Ammon's horn (tissue), 1 donor: ENCODE measurements at regions not wholly inside any gene's neighbourhood (a gene's known extent, or its start where the extent isn't known, plus 50 kb on each side); places are given as distances from the start of the nearest gene placed in this dataset.
A peak's percentile ranks its signal among the peaks of the same experiment; 100 is the strongest.

Experiments
- DNase-seq: peaks from one replicate; pipeline ENCODE4 v3.0.0-alpha.2; 2016; ENCODE audit warnings: low spot score

GRCh38 chr12:18207266-18207665, 54.1 kb upstream of the PIK3C2G start:
- no peak for DNase-seq

- DNase-seq = no peak
Measured at GRCh38 chr12:18206198-18206597, 55.1 kb upstream of the PIK3C2G start.

- DNase-seq = no peak
Measured at GRCh38 chr12:18204053-18204452, 57.3 kb upstream of the PIK3C2G start.

GRCh38 chr12:18192119-18192518, 69.2 kb upstream of the PIK3C2G start:
- DNase-seq = no peak

- DNase-seq = no peak
Measured at GRCh38 chr12:18183141-18183540, 78.2 kb upstream of the PIK3C2G start.

- DNase-seq = no peak
Measured at GRCh38 chr12:18171571-18171970, 81.6 kb upstream of the RERGL start.

GRCh38 chr12:18168016-18168415, 78.0 kb upstream of the RERGL start:
- no peak for DNase-seq

GRCh38 chr12:18165889-18166288, 75.9 kb upstream of the RERGL start:
- DNase-seq = no peak

- DNase-seq = no peak
Measured at GRCh38 chr12:18165422-18165871, 75.5 kb upstream of the RERGL start.

GRCh38 chr12:18160901-18161300, 70.9 kb upstream of the RERGL start:
- DNase-seq = no peak

- peak; percentile 12 for DNase-seq
Measured at GRCh38 chr12:18158774-18159557, 69.0 kb upstream of the RERGL start.

- no peak for DNase-seq
Measured at GRCh38 chr12:18153826-18154225, 63.8 kb upstream of the RERGL start.

GRCh38 chr12:18151036-18151435, 61.0 kb upstream of the RERGL start:
- DNase-seq = no peak

GRCh38 chr12:18148961-18149360, 59.0 kb upstream of the RERGL start:
- DNase-seq = no peak

- no peak for DNase-seq
Measured at GRCh38 chr12:18146363-18146762, 56.4 kb upstream of the RERGL start.

- DNase-seq = no peak
Measured at GRCh38 chr12:18145924-18146323, 55.9 kb upstream of the RERGL start.

GRCh38 chr12:18141048-18141982, 51.3 kb upstream of the RERGL start:
- no peak for DNase-seq

GRCh38 chr12:18139989-18140596, 50.1 kb upstream of the RERGL start:
- DNase-seq = peak; percentile 19
